GM23248 (cell line): ENCODE measurements at regions not wholly inside any gene's neighbourhood (a gene's known extent, or its start where the extent isn't known, plus 50 kb on each side); places are given as distances from the start of the nearest gene placed in this dataset.

Source experiments
- DNase-seq: peaks from one replicate; pipeline ENCODE4 v3.0.0-alpha.2; 2015
- H2AFZ ChIP-seq: fragments of 200-600 bp; sonication (generic); 2 replicates; pipeline ENCODE4 v1.6.1; 2016; ENCODE audit warnings: antibody characterized with exemption
- H3F3A ChIP-seq: fragments of 200-600 bp; sonication (generic); 2 replicates; pipeline ENCODE4 v1.6.1; 2016; ENCODE audit warnings: mild to moderate bottlenecking, antibody characterized with exemption, mixed run types; ENCODE audit not compliant: insufficient read depth
- H3K27ac ChIP-seq: fragments of 200-600 bp; sonication (generic); 2 replicates; pipeline ENCODE4 v1.5.1; 2016; ENCODE audit warnings: mild to moderate bottlenecking
- H3K27me3 ChIP-seq: fragments of 200-600 bp; sonication (generic); replicated peaks from 2 replicates; pipeline ENCODE4 v1.6.1; 2016; ENCODE audit warnings: mild to moderate bottlenecking; ENCODE audit not compliant: insufficient read depth
- H3K36me3 ChIP-seq: fragments of 200-600 bp; sonication (generic); 2 replicates; pipeline ENCODE4 v1.6.1; 2016; ENCODE audit warnings: low read depth, mild to moderate bottlenecking
- H3K4me1 ChIP-seq: fragments of 200-600 bp; sonication (generic); 2 replicates; pipeline ENCODE4 v1.6.1; 2016; ENCODE audit warnings: mild to moderate bottlenecking; ENCODE audit not compliant: insufficient read depth
- H3K4me2 ChIP-seq: fragments of 200-600 bp; sonication (generic); one replicate; pipeline ENCODE4 v1.6.1; 2016; ENCODE audit warnings: mild to moderate bottlenecking; ENCODE audit not compliant: unreplicated experiment
- H3K4me3 ChIP-seq: fragments of 200-600 bp; sonication (generic); 2 replicates; pipeline ENCODE4 v1.5.1; 2016; ENCODE audit warnings: mild to moderate bottlenecking
- H3K79me2 ChIP-seq: fragments of 200-600 bp; sonication (generic); 2 replicates; pipeline ENCODE4 v1.6.1; 2016; ENCODE audit warnings: mild to moderate bottlenecking; ENCODE audit not compliant: insufficient read depth
- H3K9ac ChIP-seq: fragments of 200-600 bp; sonication (generic); 2 replicates; pipeline ENCODE4 v1.6.1; 2016; ENCODE audit warnings: mild to moderate bottlenecking
- H3K9me2 ChIP-seq: fragments of 200-600 bp; sonication (generic); 2 replicates; pipeline ENCODE4 v1.6.1; 2016; ENCODE audit warnings: mixed run types, mild to moderate bottlenecking, moderate library complexity; ENCODE audit not compliant: insufficient read depth
- H3K9me3 ChIP-seq: fragments of 200-600 bp; sonication (generic); one replicate; pipeline ENCODE4 v1.6.1; 2017; ENCODE audit warnings: low read depth
- H4K20me1 ChIP-seq: fragments of 200-600 bp; sonication (generic); 2 replicates; pipeline ENCODE4 v1.6.0; 2016; ENCODE audit not compliant: insufficient read depth
- EZH2 ChIP-seq: fragments of 200-600 bp; sonication (generic); IDR thresholded peaks from 2 replicates; pipeline ENCODE4 v1.6.1; 2018; ENCODE audit warnings: antibody characterized with exemption, mild to moderate bottlenecking; ENCODE audit not compliant: insufficient read depth, poor library complexity, severe bottlenecking
- EZH2phosphoT487 ChIP-seq: fragments of 200-600 bp; sonication (generic); IDR thresholded peaks from 2 replicates; pipeline ENCODE4 v1.6.1; 2018; ENCODE audit warnings: antibody characterized with exemption, moderate library complexity, mild to moderate bottlenecking, low read depth; ENCODE audit not compliant: insufficient read depth
- WGBS, 2 experiments: methylation state at CpG; one replicate each; pipeline ENCODE4 v1.1.6; 2015 to 2017; ENCODE audit warnings: low lambda C conversion rate in 2 of 2, low coverage in 1 of 2; ENCODE audit errors: missing lambda C conversion rate in 2 of 2; 5-methylcytosine and 5-hydroxymethylcytosine counted together
- in situ Hi-C: fragments of 300-500 bp; cut with MboI; formaldehyde crosslinking; loops from 2 replicates; pipeline ENCODE4 v1.15.0; 2020

DNA sequence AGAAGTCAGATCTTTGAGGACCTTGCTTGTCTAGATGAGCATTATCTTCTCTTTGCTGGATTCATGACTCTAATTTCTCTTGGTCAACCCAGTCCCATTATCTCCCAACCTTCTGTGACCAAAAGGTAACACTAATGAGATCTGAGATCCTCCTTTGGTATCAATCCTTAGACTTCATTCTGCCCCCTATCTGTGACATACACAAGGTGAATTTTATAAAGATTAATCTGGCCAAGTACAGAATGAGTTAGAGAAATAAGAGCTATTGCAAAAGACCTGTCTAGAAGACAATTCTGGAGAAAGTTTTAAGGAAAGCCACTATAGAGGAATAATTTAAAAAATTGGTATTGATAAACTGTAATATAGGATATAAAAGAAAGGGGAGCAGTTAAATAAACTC is 113.8 kb upstream of the KCNMB2 start:
- no peaks in the 10 kb centered on the region for H3K79me2 ChIP-seq
- no peak overlapping the region for H3K9ac ChIP-seq
- no peak overlapping the region for H2AFZ ChIP-seq
- H3K4me2 ChIP-seq, result no peak overlapping the region
- no peak overlapping the region for H3K27ac ChIP-seq
- DNase-seq, result no peak
- in situ Hi-C loops, result no loop called here
- H3K27me3 ChIP-seq, result no peaks in the 10 kb centered on the region
- H3K4me3 ChIP-seq, result no peak overlapping the region
- H3K36me3 ChIP-seq, result no peaks in the 10 kb centered on the region
- no peaks in the 10 kb centered on the region for H3K4me1 ChIP-seq
- H4K20me1 ChIP-seq, result no peaks in the 10 kb centered on the region
- TF ChIP-seq EZH2phosphoT487 (no peak), EZH2 (no peak)
- no peaks in the 10 kb centered on the region for H3K9me2 ChIP-seq
- H3F3A ChIP-seq, result no peaks in the 10 kb centered on the region
- H3K9me3 ChIP-seq, result no peaks in the 10 kb centered on the region

DNA sequence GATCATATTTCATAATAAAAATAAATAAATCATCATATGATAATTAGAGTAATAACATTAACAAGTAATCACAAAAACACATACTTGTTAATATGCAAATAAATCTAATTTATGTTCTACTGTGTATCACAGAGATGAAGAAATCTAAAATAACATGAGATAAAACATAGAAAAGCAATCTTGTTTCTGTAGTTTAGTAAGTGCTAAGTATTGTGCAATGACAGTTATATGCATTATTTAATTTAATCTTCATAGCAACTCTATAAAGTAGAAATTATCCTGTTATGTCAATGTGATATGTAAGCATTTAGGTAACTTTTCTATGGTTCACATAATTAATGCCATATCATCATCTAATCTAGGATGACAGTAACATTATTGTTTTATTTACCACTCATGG is 108.2 kb upstream of the KCNMB2 start:
- H3K4me1 ChIP-seq, result no peaks in the 10 kb centered on the region
- in situ Hi-C loops, result loop anchor here (25.0 kb wide), 1 partner anchor 884 kb away; the partner anchor contains the start of gene ZNF639

DNA sequence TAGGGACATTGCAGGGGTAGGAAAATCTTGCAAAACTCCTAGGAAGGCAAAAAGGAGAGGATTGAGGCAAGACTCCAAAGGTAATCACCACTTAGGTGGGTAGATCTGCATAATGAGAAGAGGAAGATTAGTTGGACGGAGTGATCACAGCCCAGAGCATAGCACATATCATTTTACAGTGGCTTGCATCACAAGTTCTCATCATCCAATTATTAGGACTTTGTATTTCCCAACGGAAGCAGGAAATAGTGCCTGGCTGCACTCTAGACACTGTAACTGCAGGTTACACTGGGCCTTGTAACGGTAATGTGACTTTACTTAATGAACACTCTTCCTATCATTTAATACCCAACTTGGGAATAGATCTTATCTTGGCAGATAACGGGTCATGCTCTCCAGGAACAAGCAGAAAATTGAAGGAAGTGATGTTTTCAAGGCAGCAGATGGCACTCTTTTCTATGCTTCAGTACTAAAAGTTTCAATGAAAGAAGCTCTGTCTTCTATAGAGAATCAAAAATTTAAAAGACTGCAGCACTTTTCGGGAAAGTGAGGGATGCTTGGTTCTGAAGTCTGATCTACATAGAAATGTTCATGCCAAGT is 101.9 kb upstream of the KCNMB2 start:
- DNase-seq, result peak; percentile 19
- no peak overlapping the region for H3K4me2 ChIP-seq
- 0 out of 2 replicates have a peak, but pooled peaks cover 4% of the 10 kb centered on the region for H3K4me1 ChIP-seq
- no peaks in the 10 kb centered on the region for H3K36me3 ChIP-seq
- WGBS, 2 experiments, result 7 to 12% methylated on average over 5 of the region's 5 CpGs
- TF ChIP-seq EZH2phosphoT487 (no peak), EZH2 (no peak)
- no peaks in the 10 kb centered on the region for H3K9me2 ChIP-seq
- H3K9ac ChIP-seq, result no peak overlapping the region
- H3K4me3 ChIP-seq, result no peak overlapping the region
- no peaks in the 10 kb centered on the region for H3K9me3 ChIP-seq
- in situ Hi-C loops, result loop anchor here (25.0 kb wide), 1 partner anchor 878 kb away; the partner anchor contains the start of gene ZNF639
- H4K20me1 ChIP-seq, result no peaks in the 10 kb centered on the region
- H3K27ac ChIP-seq, result no peak overlapping the region
- H3K79me2 ChIP-seq, result no peaks in the 10 kb centered on the region
- H2AFZ ChIP-seq, result 0 out of 2 replicates have a peak overlapping the region, but pooled peaks have one; percentile 22
- no peaks in the 10 kb centered on the region for H3F3A ChIP-seq
- H3K27me3 ChIP-seq, result no peaks in the 10 kb centered on the region

More for the DNA sequence above, 108.2 kb upstream of the KCNMB2 start:
- Histone ChIP-seq H3K36me3 (no peaks in the 10 kb centered on the region), H3F3A (no peaks in the 10 kb centered on the region), H3K27me3 (no peaks in the 10 kb centered on the region), H3K27ac (no peak overlapping the region), H3K9me2 (no peaks in the 10 kb centered on the region), H4K20me1 (no peaks in the 10 kb centered on the region), H3K4me2 (no peak overlapping the region), H3K9ac (no peak overlapping the region), H2AFZ (no peak overlapping the region), H3K79me2 (no peaks in the 10 kb centered on the region), H3K4me3 (no peak overlapping the region), H3K9me3 (no peaks in the 10 kb centered on the region)
- DNase-seq, result no peak
- TF ChIP-seq EZH2phosphoT487, result no peak
- TF ChIP-seq EZH2, result no peak

DNA sequence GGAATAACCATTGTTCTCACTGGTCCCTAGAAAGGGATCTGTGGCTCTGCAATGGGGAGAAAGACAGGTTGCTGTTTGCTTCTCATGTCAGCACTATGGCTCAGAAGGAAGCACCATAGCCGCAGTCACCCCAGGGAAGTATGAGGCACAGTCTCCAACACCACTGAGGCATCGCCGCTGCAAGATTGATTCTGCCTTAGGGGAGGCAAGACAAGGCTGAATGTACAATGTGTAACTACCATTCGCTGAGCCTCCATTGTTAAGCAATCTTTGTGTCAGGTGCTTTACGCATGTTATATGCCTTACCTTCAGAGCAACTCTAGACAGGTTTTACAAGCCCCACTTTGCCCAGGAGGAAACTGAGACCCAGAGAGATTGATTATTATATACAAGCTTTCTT is 100.7 kb upstream of the KCNMB2 start:
- no peaks in the 10 kb centered on the region for H3K9me2 ChIP-seq
- H2AFZ ChIP-seq, result no peak overlapping the region
- WGBS, 2 experiments, result 87 to 89% methylated on average over 5 of the region's 5 CpGs
- 0 out of 2 replicates have a peak, but pooled peaks cover 4% of the 10 kb centered on the region for H3K4me1 ChIP-seq
- no peaks in the 10 kb centered on the region for H3K9me3 ChIP-seq
- H3F3A ChIP-seq, result no peaks in the 10 kb centered on the region
- DNase-seq, result no peak
- H3K27me3 ChIP-seq, result no peaks in the 10 kb centered on the region
- H3K27ac ChIP-seq, result no peak overlapping the region
- no peaks in the 10 kb centered on the region for H3K36me3 ChIP-seq
- H3K4me2 ChIP-seq, result no peak overlapping the region
- H3K4me3 ChIP-seq, result no peak overlapping the region
- no peaks in the 10 kb centered on the region for H3K79me2 ChIP-seq
- TF ChIP-seq EZH2phosphoT487, result no peak
- H4K20me1 ChIP-seq, result no peaks in the 10 kb centered on the region
- in situ Hi-C loops, result loop anchor here (25.0 kb wide), 1 partner anchor 877 kb away; the partner anchor contains the start of gene ZNF639
- no peak overlapping the region for H3K9ac ChIP-seq

DNA sequence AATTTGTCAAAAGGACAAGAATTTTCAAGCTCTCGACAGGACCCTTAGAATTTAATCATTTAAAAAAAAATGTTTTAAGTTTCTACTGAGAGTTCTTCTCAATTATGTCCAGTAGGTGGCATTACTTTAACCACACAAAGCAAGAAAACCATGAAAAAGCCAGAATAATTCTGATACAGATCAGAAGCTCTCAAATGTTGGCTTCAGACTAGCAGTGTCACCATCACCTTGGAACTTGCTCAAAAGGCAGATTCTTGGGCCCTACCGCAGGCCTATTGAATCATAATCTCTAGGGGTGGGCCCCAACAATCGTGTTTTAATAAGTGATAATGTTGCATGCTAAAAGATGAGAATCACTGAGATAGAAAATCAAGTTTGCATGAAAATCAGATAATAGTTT is 99.5 kb upstream of the KCNMB2 start:
- DNase-seq, result peak; percentile 80
- H3K27me3 ChIP-seq, result no peaks in the 10 kb centered on the region
- WGBS, 2 experiments, result 10 to 12% methylated on average over 3 of the region's 3 CpGs
- H3F3A ChIP-seq, result no peaks in the 10 kb centered on the region
- no peak overlapping the region for H3K27ac ChIP-seq
- no peaks in the 10 kb centered on the region for H3K9me2 ChIP-seq
- H3K36me3 ChIP-seq, result no peaks in the 10 kb centered on the region
- H4K20me1 ChIP-seq, result no peaks in the 10 kb centered on the region
- 0 out of 2 replicates have a peak, but pooled peaks cover 4% of the 10 kb centered on the region for H3K4me1 ChIP-seq
- no peaks in the 10 kb centered on the region for H3K79me2 ChIP-seq
- H3K4me2 ChIP-seq, result no peak overlapping the region
- no peaks in the 10 kb centered on the region for H3K9me3 ChIP-seq
- H3K4me3 ChIP-seq, result no peak overlapping the region
- H3K9ac ChIP-seq, result no peak overlapping the region
- no peak overlapping the region for H2AFZ ChIP-seq
- TF ChIP-seq EZH2 (no peak), EZH2phosphoT487 (no peak)
- in situ Hi-C loops, result loop anchor here (25.0 kb wide), 1 partner anchor 876 kb away; the partner anchor contains the start of gene ZNF639
